ENCODE measurements at regions not wholly inside any gene's neighbourhood (a gene's known extent, or its start where the extent isn't known, plus 50 kb on each side); places are given as distances from the start of the nearest gene placed in this dataset.

DNA sequence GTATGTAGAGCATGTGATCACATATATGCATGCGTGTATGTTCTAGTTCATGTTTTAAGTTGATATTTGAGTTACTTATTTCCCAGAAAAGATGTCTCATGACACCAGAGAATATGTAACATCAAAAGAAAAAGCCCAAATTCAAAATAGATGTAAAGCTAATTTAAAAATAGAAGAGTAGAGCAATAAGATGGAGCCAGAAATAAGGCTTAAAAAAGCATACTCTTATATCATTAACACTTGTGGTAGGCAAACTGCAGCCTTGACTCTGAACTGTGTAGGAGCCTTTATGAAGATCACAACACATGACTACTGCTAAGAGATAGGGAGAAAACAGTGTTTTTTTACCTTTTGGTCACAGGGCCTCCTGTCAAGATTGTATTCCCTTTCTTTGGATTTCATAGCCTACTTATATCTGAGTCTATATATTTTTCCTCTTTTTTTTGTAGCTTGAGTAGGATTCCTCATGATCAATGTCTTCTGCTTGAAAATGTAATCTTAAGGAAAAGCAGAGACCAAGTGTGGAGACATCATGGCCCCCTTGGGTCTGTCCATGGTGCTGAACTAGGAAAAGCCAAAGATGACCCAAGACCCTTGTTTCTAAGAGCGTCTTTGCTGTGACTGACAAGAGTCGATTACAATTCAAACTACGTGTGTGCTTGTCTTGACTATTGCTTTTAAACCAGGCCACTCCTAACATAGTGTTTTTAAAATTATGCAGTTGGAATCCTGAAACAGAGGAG is 390.4 kb downstream of the SHISA9 start:
- no peak for DNase-seq (ENCODE audit: low read depth in 4 of 4, low spot score in 1 of 4)

DNA sequence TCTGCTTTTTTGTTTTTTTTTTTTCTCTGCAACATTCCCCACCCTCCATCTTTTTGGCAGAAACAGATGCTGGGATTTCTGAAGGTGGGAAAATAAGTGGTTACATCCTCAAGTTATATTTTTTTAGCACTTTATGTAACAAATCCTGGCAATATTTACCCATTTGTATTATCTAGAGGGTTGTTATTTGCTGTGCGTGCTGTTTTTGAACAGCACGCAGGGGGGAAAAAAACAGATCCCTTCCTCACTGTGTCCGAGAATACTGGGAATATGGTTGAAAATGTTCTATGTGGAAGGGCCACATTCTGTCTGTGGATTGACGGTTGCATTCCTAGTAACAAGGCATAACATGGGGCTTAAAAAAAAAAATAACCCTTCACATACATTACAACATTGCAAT is 394.8 kb downstream of the SHISA9 start:
- no peak for DNase-seq (ENCODE audit: low read depth in 4 of 4, low spot score in 1 of 4)

DNA sequence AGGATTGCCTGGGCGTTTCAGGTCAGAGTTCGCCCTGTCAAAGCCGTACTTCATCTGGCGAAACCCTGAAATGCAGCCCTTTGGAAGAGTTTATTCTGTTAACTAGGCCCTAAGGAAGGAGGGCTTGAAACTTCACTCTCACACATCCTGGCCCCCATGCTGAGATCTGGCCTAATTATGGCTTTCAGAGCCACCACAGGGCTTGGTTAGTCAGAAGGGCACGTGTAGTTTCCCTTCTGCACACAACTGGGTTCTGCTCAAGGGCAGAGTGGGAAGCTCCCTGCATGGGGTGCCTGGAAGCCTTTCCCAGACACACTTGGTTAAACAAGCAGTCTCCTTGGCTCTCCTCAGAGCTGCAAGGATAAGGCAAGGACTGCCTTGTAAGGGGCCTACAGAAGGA is 397.3 kb downstream of the SHISA9 start:
- no peak for DNase-seq (ENCODE audit: low read depth in 4 of 4, low spot score in 1 of 4)

DNA sequence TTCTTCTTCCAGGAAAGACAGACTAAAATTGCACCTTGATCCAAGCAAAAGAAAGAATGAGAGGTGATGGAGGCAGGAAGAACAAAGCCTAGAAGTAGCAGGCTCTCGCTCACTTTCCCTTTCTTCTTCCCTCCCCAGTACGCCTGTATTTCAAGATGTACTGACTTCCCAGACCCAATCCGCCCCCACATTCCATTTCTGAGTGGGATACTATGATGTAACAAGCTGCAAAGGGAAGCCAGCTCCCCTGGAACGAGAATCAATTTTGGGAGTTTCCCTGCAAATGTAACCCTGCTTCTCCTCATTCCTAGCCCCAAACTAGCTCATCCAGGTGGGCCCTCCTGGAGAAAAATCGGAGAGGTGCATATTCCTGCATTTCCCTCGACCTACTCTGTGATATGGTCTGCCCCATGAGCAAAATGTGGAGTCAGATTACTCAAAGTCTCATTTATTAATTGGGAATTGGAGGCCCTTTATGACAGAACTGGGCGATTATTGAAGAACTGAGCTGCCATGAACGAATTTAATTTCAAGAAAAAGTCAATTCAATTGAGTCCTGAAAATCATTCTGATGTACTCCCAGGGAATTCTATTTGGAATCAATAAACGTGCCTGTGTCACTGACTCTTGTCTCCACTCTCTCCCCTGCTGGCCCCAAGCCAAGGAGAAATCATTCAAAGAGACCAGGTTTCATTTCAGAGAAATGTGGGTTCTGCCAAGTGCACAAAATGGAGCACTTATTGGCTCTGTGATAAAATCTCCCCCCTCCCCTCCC is 398.9 kb downstream of the SHISA9 start:
- DNase-seq (ENCODE audit: low read depth in 4 of 4, low spot score in 1 of 4), result no peak

DNA sequence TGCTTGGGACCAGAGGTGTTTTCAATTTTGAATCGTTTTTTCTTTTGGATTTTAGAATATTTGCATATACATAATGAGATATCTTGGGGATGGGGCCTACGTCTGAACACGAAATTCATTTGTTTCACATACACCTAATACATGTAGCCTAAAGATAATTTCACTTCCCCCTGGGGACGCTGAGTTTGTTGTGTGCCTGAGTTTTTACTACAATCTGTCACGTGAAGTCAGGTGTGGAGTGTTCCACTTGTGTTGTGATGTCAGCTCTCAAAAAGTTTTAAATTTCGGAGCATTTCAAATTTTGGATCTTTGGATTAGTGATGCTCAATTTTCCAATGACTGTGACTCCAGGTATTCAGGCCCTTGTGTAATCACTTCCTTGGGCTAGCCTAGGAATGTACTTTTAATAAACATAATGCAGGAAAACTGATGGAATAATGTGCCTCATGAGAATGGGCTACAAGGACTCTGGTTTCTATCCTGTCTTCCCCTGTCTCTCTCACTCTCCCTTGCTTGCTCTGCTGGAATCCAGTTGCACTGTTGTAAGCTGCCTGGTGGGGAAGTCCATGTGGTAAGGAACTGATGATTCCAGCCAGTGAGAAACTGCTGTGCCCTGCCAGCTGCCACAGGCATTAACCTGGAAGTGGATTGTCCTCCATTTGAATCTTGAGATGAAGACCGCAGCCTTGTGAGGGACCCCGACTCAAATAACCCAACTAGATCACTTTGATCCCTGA is 403.8 kb downstream of the SHISA9 start:
- no peak for DNase-seq (ENCODE audit: low read depth in 4 of 4, low spot score in 1 of 4)

DNA sequence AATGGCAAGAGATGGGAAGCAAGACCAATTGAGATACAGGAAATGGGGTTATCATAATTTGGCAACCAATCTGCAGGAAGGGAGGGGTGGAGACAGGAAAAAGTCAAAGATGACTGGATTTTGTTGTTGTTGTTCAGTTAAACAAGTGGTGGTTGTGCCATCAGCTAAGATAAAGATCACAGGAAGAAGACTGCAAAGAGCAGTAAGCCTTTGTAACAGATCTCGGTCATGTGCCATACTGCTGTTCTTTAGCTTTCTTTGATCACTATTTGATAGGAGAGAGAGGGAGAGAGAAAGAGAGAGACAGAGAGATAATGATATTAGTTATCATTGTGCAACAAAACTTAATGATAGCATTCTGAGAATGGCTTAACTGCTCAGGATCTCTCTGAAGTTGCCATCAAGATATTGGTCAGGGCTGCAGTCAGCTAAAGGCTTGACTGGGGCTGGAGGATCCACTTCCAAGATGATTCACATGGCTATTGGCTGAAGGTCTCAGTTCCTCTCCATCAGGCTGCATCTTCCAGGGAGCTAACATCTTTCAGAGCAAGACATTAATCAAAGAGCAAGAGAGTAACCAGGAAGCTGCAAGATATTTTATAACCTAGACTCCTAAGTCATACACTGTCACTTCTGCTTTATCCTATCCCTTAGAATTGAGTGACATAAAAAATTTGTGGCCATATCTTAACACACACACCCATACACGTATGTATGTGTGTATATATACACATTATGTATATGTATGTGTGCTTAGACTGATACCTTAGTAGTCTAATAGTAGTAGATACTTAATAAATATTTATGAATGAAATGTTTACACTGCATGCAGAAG is 405.0 kb downstream of the SHISA9 start:
- DNase-seq (ENCODE audit: low read depth in 4 of 4, low spot score in 1 of 4), result no peak

DNA sequence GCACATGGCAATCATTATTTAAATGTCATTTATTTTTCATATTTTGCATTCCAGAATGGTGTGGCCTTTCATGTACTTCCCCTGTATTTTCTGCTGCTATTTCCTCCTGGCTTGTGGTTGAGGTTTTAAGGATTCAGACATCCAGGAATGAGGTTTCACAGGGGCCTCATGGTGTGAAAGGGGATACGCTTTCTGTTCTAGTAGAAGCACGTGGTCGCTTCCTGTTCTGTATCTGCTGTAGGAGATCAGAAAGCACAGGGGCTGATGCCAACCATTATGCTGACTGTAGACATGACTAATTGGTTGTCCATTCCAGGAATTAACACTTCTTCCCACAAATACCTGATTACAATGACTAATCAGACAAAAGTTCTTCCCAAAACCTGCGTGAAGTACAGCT is 405.9 kb downstream of the SHISA9 start:
- DNase-seq (ENCODE audit: low read depth in 4 of 4, low spot score in 1 of 4), result no peak

DNA sequence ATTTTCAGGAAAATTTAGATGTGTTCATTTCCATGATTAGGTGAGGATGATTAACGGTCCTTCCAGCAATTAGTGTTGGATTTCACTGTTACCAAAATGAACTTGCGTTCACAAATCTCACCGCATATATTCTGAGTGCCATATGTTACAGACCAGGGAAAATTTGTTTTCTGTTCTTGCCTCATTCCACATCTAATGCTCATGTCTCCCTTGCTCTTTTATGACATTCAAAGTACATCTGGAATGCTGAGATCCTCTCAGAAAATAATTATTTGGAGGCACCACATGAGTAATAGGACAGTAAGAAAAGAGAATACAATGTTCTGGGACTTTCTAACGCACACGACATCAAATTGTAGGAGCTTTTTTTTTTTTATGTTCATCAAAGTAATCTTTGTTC is 406.5 kb downstream of the SHISA9 start:
- DNase-seq (ENCODE audit: low read depth in 4 of 4, low spot score in 1 of 4), result no peak

DNA sequence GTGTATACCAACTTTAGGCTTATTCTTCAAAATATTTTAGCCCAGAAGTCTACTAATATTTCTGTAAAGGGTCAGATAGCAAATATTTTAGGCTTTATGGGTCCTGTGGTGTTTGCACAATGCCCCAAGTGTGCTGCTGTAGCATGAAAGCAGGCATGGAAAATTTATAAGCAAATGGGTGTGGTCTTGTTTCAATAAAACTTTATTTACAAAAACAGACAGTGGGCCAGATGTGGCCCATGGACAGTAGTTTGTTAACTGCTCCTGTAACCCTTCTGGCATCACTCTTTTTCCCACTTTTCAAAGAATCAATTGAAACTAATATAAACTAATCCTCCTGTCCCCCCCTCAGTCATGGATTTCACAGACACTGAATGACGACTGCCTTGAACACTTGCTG is 410.7 kb downstream of the SHISA9 start:
- no peak for DNase-seq (ENCODE audit: low read depth in 4 of 4, low spot score in 1 of 4)

DNA sequence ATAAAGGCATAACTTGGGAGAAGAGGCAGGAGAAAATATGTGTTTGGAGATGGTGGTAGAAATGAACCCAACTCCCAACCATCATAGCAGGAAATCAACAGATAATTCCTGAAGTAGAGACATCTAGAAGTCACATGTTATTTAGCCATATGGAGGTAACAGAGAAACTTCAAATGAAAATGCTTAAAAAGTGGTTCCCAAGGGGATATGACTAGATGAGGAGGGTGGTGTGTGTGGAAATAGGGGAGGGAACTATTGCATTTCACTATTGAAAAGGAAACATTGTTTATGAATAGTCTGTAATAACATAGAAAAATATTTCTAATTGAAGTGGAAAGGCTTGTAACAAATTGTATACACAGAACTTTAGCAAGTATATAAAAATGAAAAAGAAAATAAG is 412.0 kb downstream of the SHISA9 start:
- DNase-seq (ENCODE audit: low read depth in 4 of 4, low spot score in 1 of 4), result no peak

DNA sequence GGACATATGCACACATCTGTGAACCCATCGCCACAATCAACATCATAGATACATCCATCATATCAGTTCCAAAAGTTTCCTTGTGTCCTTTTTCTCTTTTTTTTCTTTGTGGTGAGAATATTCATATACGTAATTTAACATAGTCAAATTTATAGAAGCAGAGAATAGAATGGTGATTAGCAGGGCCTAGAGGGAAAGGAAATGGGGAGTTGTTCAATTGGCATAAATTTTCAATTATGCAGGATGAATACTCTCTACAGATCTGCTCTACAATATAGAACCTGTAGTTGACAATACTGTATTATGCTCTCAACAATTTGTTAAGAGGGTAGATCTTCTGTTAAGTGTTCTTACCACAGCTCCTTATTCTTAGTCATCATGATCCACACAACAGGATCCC is 413.2 kb downstream of the SHISA9 start:
- DNase-seq (ENCODE audit: low read depth in 4 of 4, low spot score in 1 of 4), result no peak

DNA sequence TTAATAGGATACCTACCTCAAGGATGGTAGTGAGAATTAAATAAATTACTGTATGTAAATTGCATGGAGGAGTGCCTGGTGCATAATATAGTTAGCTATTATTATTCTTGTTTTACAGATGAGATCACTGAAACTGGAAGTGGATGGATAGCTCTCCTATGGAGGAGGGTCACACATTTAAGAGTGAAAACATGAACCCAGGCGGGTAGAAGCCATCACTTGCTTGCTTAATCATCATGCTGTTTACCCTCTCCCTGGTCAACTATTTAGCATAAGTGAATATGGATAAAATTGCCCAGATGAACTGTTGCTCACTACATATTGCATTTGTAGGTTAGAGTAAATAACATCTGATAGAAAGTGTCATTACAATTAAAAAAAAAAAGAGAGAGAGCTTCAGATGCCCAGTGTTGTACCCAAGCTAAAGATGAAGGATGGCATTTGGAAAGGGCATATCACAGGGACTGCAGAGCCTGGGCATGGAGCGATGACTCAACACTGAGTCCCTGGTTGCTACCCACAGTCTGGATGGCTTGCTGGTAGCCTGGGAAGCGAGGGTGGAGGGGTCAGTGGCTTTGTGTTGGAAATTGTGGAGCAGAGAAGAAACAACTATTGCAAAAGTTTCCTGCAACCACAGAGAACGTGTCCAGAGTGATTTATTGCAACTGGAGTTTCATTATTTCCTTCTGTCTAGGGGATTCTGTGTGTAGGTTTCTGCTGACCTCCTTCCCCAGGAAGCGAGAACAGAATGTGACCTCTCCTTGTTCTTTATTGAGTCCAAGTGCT is 414.4 kb downstream of the SHISA9 start:
- DNase-seq (ENCODE audit: low read depth in 4 of 4, low spot score in 1 of 4), result no peak

DNA sequence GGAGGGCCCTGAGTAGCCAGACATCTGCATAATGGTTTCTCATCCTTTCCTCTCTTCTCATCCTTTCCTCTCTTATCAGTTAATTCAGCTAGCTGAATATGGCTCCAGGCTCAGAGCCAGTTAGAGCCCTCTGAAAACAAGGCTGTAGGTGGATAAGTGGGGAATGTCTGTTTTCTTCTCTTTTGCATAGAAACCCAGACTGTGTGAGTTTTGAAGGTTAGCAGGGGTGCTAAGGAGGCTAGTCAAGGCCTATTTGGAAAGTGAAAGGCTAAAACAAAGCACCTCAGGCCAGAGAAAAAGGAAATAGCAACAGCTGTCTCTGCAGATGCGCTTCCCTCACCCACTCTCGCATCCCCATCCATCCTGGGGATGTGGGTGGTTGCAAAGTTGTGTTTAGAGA is 420.9 kb downstream of the SHISA9 start:
- no peak for DNase-seq (ENCODE audit: low read depth in 4 of 4, low spot score in 1 of 4)

DNA sequence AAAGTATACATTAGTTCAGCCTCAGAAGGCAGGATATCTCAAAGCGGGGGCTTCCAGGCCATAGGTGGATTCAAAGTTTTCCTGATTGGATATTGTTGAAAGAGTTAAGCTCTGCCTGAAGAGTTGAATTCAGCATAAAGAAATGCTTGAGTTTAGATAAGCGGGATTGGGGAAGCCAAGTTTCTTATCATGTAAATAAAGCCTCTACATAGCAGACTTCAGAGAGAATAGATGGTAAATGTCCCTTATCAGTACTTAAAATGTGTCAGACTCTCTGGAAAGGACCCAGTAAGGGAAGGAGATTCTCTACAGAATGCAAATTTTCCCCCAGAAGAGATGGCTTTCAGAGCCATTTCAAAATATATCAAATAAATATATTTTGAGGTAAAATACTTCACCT is 423.5 kb downstream of the SHISA9 start:
- DNase-seq (ENCODE audit: low read depth in 4 of 4, low spot score in 1 of 4), result no peak

DNA sequence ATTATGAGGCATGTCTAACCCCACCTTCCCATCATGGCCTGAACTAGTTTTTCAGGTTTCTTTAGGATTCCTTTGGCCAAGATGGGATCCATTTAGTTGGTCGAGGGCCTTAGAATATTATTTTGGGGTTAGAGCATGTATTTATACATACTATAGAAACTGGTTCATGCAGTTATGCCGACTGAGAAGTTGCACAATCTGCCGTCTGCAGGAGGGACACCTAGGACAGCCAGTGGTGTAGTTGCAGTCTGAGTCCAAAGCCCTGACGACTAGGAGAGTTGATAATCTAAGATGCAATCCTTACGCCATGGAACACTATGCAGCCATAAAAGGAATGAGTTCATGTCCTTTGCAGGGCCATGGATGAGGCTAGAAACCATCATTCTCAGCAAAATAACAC is 424.0 kb downstream of the SHISA9 start:
- DNase-seq (ENCODE audit: low read depth in 4 of 4, low spot score in 1 of 4), result no peak

DNA sequence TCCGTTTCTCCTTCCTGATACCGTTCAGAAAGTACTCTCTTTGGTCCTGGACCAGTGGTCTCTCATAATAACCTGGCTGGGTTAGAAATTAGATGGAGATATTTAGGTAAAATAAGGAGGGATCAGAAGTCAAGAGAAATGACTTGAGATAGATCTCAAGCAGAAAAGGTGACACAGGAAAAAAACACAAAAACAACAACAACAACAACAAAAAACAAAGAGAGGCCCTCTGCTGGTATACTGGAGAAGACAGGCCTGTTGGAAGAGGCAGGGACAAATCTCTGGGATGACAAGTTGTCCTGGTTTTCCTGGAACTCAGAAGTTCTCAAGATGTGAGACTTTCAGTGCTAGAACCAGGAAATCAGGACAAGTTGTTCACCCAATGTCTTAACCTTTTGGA is 430.5 kb downstream of the SHISA9 start:
- DNase-seq (ENCODE audit: low read depth in 4 of 4, low spot score in 1 of 4), result no peak

DNA sequence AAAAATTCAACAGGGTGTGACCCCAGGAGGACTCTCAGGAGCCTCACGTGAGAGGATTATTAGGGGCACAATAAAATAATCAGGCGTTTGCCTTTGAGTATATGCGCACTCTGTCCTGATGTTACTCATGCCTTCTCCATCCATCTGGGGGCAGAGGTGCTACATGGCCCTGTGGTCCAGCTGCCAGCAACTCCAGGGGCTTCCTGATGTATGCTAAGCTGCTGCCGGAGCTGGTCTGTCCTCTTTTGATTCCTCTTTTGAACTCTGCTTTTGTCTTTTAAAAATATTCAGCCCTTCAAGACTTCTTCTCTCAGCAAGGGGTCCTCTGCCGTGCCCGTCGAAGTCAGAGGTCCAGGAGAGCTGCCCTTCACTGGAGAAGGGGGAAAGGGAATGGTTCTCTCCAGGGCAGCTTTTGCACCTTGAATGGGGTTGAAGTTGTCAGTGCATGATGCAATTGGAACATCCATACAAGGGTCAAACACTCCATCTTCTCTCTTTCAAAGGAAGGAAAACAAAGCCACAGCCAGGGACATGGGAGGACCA is 431.4 kb downstream of the SHISA9 start:
- no peak for DNase-seq (ENCODE audit: low read depth in 4 of 4, low spot score in 1 of 4)

DNA sequence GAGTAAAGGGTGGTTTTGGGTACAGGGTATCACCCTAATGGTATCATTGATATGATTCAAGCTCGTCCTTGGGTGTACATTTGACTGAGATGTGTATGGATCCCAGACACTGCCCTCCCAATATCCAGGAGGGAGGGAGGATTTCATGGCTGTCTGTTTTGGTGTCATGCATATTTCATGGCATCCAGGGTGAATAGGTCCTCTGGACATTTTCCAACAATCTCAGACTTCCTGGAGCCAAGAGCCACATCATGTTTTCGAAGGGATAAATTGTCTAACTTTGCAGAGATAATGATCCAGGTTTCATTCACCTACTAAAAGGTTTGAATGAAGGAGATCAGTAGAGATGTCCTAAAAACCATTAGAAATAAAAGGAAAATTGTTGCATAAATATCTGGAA is 431.9 kb downstream of the SHISA9 start:
- no peak for DNase-seq (ENCODE audit: low read depth in 4 of 4, low spot score in 1 of 4)

DNA sequence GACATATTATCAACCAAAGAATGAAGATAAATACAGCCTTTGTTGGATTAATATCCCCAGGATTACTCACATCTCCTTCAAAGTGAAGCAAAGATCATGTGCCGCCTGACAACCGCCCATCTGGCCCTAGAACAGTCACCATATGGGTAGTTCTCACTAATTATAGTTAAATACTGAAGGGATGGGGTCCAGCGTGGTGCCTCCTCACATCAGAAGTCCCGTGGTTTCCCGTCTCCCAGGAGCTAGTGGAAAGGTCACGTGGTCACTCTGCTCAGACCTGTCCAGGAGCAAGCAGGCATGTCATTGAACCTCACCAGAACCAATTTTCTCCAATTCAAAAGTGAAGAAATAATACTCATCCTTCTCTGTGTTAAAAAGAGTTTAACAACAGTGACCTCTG is 434.5 kb downstream of the SHISA9 start:
- no peak for DNase-seq (ENCODE audit: low read depth in 4 of 4, low spot score in 1 of 4)

DNA sequence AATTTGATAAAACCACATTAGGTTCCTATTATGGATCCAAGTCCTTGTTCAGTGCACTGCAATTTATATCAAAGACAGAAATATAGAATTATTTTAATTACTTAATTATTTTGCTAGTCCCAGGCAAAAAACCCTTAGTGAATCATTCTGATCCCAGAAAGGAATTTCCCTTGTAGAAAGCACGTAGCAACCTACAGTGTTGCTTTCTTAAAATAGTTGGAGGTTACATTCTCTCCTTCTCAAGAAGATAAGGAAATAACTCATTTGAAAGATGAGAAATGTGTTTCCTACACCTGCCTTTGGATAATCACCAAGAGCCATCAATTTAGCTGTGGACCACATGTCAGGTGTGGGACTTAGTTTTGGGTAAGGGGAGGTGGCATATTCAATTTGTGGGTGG is 434.9 kb downstream of the SHISA9 start:
- DNase-seq (ENCODE audit: low read depth in 4 of 4, low spot score in 1 of 4), result no peak
